SK-N-SH (cell line): ENCODE measurements at regions not wholly inside any gene's neighbourhood (a gene's known extent, or its start where the extent isn't known, plus 50 kb on each side); places are given as distances from the start of the nearest gene placed in this dataset.

Source experiments
- EP300 ChIP-seq, 2 experiments: IDR thresholded peaks; 2 replicates each; pipeline versions ENCODE4 v1.4.0 to v1.6.1; 2012; ENCODE audit warnings: borderline replicate concordance in 1 of 2, low read depth in 1 of 2, low read length in 1 of 2
- EZH2phosphoT487 ChIP-seq: fragments of 200-600 bp; sonication (generic); IDR thresholded peaks from 2 replicates; pipeline ENCODE4 v1.6.1; 2017; ENCODE audit warnings: low read depth, mixed run types, mild to moderate bottlenecking, antibody characterized with exemption, moderate library complexity, borderline replicate concordance
- GABPA ChIP-seq: IDR thresholded peaks from 2 replicates; pipeline ENCODE4 v1.4.0; 2012; ENCODE audit warnings: low read depth, mild to moderate bottlenecking
- GATA2 ChIP-seq: sonication (generic); formaldehyde crosslinking; IDR thresholded peaks from 2 replicates; pipeline ENCODE4 v1.5.0; 2020; ENCODE audit warnings: mild to moderate bottlenecking, missing genetic modification reagents
- RAD21 ChIP-seq: IDR thresholded peaks from 2 replicates; pipeline ENCODE4 v1.6.1; 2012; ENCODE audit warnings: mild to moderate bottlenecking, low read length
- RCOR1 ChIP-seq: fragments of 150-350 bp; IDR thresholded peaks from 2 replicates; pipeline ENCODE4 v1.6.1; 2017; ENCODE audit warnings: antibody characterized with exemption, low read length
- RFX5 ChIP-seq: IDR thresholded peaks from 2 replicates; pipeline ENCODE4 v1.6.1; 2012; ENCODE audit warnings: mild to moderate bottlenecking, improper control_type of control experiment, low read length
- SIN3A ChIP-seq: IDR thresholded peaks from 2 replicates; pipeline ENCODE4 v1.6.1; 2012; ENCODE audit warnings: low read depth, mild to moderate bottlenecking, low read length, moderate library complexity, borderline replicate concordance
- TCF12 ChIP-seq: IDR thresholded peaks from 2 replicates; pipeline ENCODE4 v1.4.0; 2012
- TF ChIP-seq, protein P1 (sequence below): fragments of 200-600 bp; sonication (generic); IDR thresholded peaks from 2 replicates; pipeline ENCODE4 v1.6.1; 2017; ENCODE audit warnings: antibody characterized with exemption, mild to moderate bottlenecking, moderate library complexity

DNA sequence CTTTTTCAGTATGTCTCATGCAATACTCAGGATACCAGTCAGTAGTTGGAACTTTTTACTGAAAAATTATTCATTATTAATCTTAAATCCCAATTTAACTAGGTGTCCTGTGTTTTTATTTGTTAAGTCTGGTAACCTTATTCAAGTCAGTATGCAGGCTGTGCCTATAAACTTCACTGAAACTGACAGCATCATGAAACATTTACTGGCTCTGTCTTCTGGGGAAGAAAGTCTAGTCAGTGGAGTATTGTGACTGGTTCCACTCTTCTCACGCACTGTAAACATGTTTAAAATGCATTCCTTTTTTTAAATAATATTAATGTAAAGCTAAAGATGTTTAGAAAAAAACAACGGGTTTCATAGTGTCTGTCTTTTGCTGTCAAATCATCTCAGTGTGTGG, 739.7 kb downstream of the LTN1 start:
- TF ChIP-seq, protein P1, sequence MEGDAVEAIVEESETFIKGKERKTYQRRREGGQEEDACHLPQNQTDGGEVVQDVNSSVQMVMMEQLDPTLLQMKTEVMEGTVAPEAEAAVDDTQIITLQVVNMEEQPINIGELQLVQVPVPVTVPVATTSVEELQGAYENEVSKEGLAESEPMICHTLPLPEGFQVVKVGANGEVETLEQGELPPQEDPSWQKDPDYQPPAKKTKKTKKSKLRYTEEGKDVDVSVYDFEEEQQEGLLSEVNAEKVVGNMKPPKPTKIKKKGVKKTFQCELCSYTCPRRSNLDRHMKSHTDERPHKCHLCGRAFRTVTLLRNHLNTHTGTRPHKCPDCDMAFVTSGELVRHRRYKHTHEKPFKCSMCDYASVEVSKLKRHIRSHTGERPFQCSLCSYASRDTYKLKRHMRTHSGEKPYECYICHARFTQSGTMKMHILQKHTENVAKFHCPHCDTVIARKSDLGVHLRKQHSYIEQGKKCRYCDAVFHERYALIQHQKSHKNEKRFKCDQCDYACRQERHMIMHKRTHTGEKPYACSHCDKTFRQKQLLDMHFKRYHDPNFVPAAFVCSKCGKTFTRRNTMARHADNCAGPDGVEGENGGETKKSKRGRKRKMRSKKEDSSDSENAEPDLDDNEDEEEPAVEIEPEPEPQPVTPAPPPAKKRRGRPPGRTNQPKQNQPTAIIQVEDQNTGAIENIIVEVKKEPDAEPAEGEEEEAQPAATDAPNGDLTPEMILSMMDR: no peak
- TF ChIP-seq RCOR1: no peak
- TF ChIP-seq SIN3A: no peak
- no peak for TF ChIP-seq GATA2 (CRISPR knock-in tag)
- TF ChIP-seq GABPA: no peak
- TF ChIP-seq EZH2phosphoT487: no peak
- TF ChIP-seq EP300 (IDR thresholded peaks at IDR 0.05; ENCODE audit: borderline replicate concordance in 1 of 2, low read depth in 1 of 2, low read length in 1 of 2): no peak
- no peak for TF ChIP-seq RAD21
- no peak for TF ChIP-seq RFX5
- TF ChIP-seq TCF12: no peak
